ENCODE measurements at regions not wholly inside any gene's neighbourhood (a gene's known extent, or its start where the extent isn't known, plus 50 kb on each side); places are given as distances from the start of the nearest gene placed in this dataset.

- no peak overlapping the region for H3K4me3 ChIP-seq (ENCODE audit: low read depth, low read length)
- no peak for TF ChIP-seq CTCF (IDR thresholded peaks at IDR 0.05; ENCODE audit: borderline replicate concordance, insufficient read depth, low read depth, low read length)
Observed at GRCh38 chr4:103449296-103450023, 251.3 kb upstream of the CENPE start.

- no peak for TF ChIP-seq CTCF (IDR thresholded peaks at IDR 0.05; ENCODE audit: borderline replicate concordance, insufficient read depth, low read depth, low read length)
- H3K4me3 ChIP-seq (ENCODE audit: low read depth, low read length) = no peak overlapping the region
Observed at GRCh38 chr4:103445377-103445776, 247.2 kb upstream of the CENPE start.

- TF ChIP-seq CTCF (IDR thresholded peaks at IDR 0.05; ENCODE audit: borderline replicate concordance, insufficient read depth, low read depth, low read length) = no peak
- no peak overlapping the region for H3K4me3 ChIP-seq (ENCODE audit: low read depth, low read length)
Observed at GRCh38 chr4:103443324-103443723, 245.2 kb upstream of the CENPE start.

- TF ChIP-seq CTCF (IDR thresholded peaks at IDR 0.05; ENCODE audit: borderline replicate concordance, insufficient read depth, low read depth, low read length) = peak; percentile 60
Observed at GRCh38 chr4:103429283-103429682, 231.1 kb upstream of the CENPE start.

GRCh38 chr4:103425406-103425805 lies 227.3 kb upstream of the CENPE start:
- TF ChIP-seq CTCF (IDR thresholded peaks at IDR 0.05; ENCODE audit: borderline replicate concordance, insufficient read depth, low read depth, low read length) = no peak

More at GRCh38 chr4:103429283-103429682, 231.1 kb upstream of the CENPE start:
- no peak overlapping the region for H3K4me3 ChIP-seq (ENCODE audit: low read depth, low read length)

GRCh38 chr4:103424853-103425252 lies 226.7 kb upstream of the CENPE start:
- no peak for TF ChIP-seq CTCF (IDR thresholded peaks at IDR 0.05; ENCODE audit: borderline replicate concordance, insufficient read depth, low read depth, low read length)
- no peak overlapping the region for H3K4me3 ChIP-seq (ENCODE audit: low read depth, low read length)

More at GRCh38 chr4:103425406-103425805, 227.3 kb upstream of the CENPE start:
- no peak overlapping the region for H3K4me3 ChIP-seq (ENCODE audit: low read depth, low read length)

- TF ChIP-seq CTCF (IDR thresholded peaks at IDR 0.05; ENCODE audit: borderline replicate concordance, insufficient read depth, low read depth, low read length) = no peak
- no peak overlapping the region for H3K4me3 ChIP-seq (ENCODE audit: low read depth, low read length)
Observed at GRCh38 chr4:103423261-103423660, 225.1 kb upstream of the CENPE start.

Measured in GM12875 (cell line).